DMS 273 treated with DMSO at 0.1 percent for 48 hours (cell line): ENCODE measurements at regions not wholly inside any gene's neighbourhood (a gene's known extent, or its start where the extent isn't known, plus 50 kb on each side); places are given as distances from the start of the nearest gene placed in this dataset.

Experiments used
- DNase-seq: peaks from one replicate; lab custom pipeline; 2025; lab: John Stamatoyannopoulos, UW

DNA sequence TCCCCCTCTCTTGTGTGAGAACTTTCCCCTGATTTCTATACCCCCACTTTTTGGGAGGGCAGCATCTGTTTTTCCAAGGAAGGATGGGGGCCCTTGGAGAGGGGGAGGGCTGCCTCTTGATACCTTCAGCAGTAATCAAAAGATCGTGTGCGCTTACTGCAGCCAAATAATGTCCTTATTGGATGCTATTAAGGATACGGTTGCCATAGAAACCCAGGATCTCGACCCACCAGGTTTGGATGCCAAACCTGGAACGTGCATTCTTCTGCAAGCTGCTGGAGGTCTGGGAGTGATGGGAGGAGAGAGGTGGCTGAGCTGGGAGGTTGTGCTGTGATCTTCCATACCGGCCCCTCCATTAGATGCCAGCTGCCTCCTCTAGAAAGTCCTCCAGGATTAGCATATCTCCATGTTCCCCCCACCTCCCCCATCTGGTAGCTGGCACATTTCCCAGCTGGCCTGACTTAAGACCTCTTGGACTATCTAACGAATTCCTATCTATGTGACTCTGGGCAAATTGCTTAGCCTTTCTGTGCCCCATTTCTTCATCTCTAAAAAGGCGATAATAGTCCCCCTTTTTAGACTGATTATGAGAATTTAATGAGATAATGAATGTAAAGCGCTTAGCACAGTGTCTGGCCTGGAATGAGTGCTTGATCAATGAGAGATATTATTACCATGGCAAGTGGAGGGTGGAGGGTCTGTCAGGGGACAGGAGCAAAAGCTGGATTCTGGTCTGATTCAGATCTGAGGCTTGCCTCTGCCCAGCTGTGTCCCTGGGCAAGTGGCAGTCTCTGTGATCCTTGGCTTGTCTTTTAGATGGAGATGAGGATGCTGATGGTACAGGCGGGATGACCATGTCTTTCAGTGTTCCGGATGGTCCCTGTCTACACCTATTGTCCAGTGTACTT, 78.5 kb upstream of the PCBD1 start:
- DNase-seq: no peak

- peak; percentile 43 for DNase-seq
These were observed 79.5 kb upstream of the PCBD1 start for GRCh38 chr10:70967591-70968587.

DNA sequence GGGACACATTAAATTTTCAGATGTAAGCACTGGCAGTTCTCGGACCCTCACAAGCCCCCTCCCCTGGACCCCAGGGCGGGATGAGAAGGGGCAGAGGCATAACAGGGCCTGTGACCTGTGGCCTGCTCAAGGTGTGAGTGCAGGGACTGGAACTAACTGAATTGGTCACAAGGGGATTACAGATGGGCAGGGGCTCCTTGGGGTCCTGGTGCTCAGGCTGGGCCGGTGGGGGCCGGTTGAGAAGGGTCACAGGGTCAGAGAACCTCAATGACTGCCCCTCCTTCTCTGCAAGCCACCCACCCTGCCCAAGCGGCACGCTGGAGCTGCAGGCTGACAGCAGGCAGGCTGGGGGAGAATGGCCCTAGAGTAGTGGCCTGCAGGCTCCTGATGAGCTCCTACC, 80.8 kb upstream of the PCBD1 start:
- DNase-seq: no peak

DNA sequence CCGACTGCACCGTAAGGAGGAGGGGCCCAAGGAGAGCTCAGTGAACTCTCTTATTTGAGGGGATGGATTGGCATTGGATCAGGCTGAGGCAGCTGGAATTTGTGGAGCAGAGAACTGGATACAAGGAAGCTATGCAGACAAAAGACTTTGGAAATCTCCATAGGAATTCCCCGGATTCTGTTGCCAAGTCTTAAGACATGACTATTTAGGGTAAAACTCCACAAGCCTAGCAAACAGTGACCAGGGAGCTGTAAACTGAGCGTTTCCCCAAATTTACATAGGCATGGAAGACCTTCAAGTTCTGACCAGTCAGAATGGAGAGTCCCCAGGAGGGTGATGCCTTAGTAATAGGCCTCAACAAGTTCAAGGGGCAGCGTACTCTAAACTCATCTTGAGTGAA, 82.5 kb upstream of the PCBD1 start:
- no peak for DNase-seq

DNA sequence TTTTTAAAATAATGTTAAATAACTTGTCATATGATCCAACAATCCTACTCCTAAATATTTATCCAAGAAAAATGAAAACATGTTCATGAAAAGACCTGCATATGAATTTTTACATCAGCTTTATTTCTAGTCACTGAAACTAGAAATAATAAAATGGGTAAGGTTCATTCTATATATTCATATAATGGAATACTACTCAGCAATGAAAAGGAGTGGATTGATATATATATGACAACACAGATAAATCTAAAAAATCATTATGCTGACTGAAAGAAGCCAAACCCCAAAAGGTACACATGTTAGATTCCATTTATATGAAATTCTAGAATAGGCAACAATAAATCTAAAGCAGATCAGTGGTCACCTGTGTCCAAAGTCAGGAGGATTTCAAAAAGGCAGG, 84.9 kb upstream of the PCBD1 start:
- DNase-seq: no peak

DNA sequence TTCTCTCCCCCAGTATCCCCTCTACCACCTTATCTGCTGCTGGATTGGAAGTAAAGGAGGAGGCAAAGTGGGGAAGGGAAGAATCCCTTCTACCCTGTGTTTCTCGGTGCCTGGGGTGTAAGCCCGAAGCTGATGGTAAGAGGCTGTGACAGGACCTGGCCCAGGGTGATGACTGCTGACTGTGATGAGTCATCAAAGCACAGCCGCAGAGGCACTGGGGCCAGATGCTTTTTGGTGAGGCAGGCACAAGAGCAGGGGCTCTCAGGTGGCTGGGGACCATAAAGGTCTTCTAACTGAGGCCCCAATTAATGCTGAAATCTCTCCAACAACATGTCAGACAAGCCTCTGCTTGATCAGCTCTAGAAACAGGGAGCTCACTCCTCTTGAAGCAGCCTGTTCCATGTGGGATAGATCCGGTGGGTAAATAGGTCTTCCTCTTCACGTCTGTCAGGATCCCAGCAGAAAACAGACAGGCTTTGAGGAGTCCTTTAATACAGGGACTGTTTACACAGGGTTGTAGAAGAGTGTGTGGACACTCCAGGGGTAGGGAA, 86.1 kb upstream of the PCBD1 start:
- DNase-seq: no peak

GRCh38 chr10:70974920-70975319, 86.6 kb upstream of the PCBD1 start:
- no peak for DNase-seq

DNA sequence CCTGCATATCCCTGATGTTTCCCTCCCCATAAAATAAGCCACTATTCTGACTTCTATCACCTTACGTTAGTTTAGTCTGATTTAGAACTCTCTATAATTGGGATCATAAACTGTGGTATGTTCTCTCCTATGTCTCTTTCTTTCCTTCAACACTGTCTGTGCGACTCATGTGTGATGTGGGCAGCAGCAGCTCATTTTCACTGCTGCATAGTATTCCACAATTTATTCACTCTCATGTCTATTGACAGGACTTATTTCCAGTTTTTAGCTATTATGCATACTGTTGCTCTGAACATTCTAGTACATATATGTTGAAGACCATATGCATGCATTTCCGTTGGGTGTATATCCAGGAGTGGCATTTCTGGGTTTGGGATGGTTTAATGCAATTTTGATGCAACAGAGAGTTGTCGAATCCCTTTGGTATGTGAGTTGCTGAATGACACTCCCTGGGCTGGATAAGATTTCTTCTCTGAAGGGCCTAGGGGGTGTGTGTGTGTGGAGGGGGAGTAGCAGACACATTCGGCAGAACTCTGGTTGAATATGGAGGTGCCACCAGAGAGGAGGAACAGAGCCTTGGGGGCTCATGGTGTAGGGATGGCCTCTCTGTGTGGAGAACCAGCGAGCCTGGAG, 87.8 kb upstream of the PCBD1 start:
- DNase-seq: no peak

- no peak for DNase-seq
These were observed 89.3 kb upstream of the PCBD1 start for GRCh38 chr10:70977625-70978024.

DNA sequence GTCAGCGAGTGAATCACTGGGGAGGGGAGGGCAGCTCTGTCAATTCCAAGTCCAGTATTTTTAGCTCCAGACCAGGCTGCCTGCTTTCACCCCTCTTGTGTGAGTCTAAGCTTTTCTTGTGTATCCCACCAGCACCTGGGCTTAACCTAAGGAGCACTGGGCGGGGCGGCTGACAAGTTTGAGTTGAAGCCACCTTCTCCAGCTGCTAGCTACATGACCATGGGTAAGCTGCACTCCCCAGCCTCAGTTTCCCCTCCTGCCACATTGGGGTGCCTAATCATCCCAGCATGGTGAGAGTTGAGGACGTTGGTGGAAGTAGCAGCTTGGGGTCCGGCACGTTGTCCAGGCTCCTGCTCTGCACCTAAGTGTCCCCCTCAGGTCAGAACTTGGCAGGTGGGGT, 89.8 kb upstream of the PCBD1 start:
- no peak for DNase-seq

DNA sequence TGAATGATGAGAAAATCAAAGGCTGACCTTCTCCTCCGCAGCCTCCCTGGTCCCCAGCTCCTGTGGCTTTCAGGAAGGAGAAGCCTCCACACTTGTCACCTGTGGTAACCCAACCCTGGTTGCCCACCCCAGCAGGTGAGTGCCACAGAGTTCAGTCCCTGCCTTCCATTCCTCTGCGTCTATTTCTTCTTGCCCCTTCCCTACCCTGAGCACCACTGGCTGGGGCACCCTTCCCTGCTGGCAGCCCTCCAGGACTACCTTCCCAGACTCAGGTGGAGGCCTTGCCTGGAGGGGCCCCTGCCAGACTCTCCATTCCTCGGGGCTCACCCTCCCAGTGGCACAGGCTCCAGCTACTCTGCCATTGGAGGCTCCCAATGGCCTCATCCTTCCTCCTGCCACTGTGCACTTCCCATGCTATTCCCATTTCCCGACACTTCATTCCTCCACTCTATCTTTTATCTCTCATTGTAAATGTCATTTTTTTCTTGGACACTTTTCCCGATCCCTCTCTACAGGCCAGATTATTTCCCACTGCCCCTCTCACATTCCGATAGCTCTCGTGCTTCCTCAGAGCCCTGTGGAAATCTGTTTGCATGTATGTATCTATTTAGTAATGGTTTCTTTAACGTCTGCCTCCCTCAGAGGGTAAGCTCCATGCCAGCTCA, 90.6 kb upstream of the PCBD1 start:
- DNase-seq: no peak

DNA sequence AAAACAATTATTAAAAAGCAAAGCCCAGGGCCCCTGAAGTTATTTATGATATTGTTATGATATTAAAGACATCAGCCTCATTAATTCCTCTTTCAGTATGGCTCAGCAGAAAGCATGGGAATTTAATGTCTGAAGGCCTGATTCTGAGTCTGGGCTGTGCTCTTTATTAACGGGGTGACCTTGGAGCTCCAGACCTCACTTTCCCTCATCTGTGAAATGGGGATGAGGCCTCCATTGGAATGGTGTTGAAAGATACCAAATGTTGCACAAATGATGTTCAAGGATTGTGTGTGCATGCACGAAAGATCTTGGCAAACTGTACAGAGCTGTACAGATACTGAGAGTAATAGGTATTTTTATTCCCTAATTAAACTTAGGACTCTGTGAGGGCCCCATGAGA, 92.3 kb upstream of the PCBD1 start:
- DNase-seq: no peak

DNA sequence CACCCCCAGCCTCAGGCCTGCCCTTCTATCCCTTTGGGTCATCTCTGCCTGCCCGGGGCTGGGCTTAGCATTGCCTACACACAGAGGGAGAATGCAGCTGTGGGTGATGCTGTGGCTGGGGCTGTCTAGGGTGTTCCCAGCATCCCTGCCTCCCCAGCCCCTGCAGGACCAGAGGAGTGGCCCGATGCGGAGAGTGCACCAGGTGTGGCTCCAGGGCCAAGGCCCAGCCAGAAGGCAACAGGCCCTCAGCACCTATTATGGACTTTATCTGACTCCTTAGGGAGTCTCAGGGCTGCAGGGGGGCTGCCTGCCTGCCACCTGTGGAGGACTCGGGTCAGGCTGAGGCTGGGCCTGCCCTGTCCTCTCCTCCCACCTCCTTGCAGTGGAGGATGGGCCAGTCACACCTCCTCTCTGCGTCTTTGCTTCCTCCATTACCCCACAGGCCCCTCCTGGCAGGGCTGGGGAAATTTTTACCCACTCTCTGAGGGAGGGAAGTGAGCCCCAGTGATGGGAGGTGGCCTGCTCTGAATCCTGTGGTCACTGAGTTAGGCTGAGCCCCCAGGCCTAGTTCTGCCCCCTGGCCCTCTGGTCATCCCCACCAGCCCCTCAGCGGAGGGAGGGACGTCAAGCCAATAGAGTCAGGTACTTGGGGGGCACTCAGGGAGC, 92.9 kb upstream of the PCBD1 start:
- no peak for DNase-seq

DNA sequence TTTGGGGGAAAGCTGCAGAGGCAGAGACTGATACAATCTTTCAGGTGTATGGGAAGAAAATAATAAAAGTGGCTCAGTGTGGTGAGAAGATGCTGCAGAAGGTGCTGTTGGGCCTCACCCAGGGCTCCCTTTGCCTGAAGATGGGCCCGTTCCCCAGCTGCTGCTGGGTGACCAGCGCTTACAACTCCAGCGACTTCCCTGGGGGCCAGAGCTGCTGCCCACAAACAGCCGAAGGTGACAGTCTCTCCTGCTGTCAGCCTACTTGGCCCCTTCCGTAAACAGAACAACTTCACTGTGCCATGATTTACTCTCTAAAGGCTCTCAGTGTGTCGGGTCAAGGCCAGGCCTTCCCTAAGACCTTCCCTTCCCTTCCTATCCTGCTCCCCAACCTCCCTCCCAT, 93.6 kb upstream of the PCBD1 start:
- DNase-seq: no peak

DNA sequence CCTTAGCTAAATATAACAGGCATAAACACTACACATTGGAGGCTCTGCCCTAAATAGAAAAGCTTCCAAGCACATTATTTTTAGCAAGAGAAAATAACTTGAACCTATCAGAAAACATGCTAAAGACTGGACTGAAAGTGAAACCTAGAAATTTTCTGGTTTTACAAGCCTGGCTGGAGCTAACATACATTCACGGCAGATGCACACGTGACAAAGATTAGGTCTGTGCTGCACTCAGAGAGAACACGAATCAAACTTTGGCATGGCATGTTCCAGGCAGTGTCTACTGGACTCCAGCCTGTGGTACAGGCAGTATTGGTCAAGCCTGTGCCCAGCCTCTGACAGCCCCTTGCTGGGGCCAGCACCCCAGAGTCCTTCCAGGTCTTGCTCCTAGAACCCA, 94.1 kb upstream of the PCBD1 start:
- DNase-seq: no peak

DNA sequence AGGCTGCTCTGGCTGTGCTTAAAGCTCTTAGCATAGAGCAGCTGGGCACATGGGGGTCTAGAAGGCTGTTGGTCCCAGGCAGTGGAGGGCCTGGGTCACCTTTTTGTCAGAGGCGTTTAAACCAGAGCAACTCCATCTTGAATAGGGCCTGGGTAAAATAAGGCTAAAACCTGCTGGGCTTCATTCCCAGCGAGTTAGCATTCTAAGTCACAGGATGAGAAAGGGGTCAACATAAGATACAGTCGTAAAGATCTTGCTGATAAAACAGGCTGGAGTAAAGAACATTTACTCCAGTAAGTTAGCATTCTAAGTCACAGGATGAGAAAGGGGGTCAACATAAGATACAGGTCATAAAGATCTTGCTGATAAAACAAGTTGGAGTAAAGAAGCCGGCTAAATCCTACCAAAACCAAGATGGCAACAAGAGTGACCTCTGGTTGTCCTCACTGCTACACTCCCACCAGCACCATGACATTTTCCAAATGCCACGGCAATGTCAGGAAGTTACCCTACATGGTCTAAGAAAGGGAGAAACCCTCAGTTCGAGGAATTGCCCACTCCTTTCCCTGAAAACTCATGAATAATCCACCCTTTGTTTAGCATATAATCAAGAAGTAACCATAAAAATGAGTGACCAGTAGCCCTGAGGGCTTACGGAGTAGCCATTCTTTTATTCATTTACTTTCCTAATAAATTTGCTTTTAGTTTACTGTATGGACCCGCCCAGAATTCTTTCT, 96.8 kb upstream of the PCBD1 start:
- no peak for DNase-seq

GRCh38 chr10:70985824-70986622, 97.7 kb upstream of the PCBD1 start:
- DNase-seq: no peak

GRCh38 chr10:70986623-70986950, 98.2 kb upstream of the PCBD1 start:
- DNase-seq: no peak

DNA sequence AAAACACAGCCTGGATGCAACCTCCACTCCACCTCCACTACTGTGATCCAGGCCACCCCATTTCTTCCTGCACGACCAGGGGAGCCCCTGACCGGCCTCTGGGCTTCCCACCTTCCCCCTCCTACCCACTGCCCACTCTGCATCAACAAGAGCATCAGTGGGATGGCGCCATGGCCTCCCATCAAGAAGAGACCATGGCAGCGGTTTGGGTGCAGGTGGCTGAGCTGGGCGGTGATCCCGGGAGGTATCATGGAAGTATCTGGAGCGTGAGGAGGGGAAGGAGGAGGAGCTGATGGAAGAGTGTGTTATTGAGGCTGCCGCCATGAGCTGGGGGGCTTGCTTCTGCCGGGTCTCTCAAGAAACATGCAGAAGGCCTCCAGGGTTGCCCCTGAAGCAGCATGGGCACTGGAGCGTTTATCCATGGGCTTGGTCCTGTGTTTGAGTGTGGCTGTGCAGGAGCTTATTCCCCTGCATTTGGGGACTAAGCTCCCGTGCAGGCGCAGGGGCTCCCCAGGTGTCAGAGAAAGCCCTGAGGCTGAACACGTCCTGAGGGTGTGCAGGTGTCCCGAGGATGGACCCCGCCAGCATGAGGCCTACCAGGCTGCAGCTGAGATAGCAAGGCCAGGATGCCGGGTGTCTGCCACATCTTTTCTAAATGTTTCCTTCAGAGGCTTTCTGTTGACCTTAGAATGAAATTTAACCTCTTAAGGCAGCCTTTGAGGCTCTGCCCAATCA, 99.2 kb upstream of the PCBD1 start:
- DNase-seq: no peak
